Effector memory CD4-positive, alpha-beta T cell (primary cell): ENCODE measurements at regions not wholly inside any gene's neighbourhood (a gene's known extent, or its start where the extent isn't known, plus 50 kb on each side); places are given as distances from the start of the nearest gene placed in this dataset.

Source experiments
- DNase-seq, 3 donors: peaks; one replicate each; pipeline ENCODE4 v3.0.0-alpha.2; 2020
- H3K27ac ChIP-seq: 2 replicates; pipeline ENCODE4 v1.7.0; 2013; ENCODE audit warnings: mild to moderate bottlenecking, low read length, moderate library complexity; ENCODE audit not compliant: insufficient read depth, poor library complexity, severe bottlenecking
- H3K27me3 ChIP-seq: replicated peaks from 2 replicates; pipeline ENCODE4 v1.7.0; 2013; ENCODE audit warnings: mild to moderate bottlenecking, low read length; ENCODE audit not compliant: insufficient read depth, control insufficient read depth, poor library complexity, severe bottlenecking
- H3K36me3 ChIP-seq: 2 replicates; pipeline ENCODE4 v1.7.0; 2013; ENCODE audit warnings: mild to moderate bottlenecking, low read length, moderate library complexity; ENCODE audit not compliant: control insufficient read depth, insufficient read depth
- H3K4me1 ChIP-seq: 2 replicates; pipeline ENCODE4 v1.7.0; 2013; ENCODE audit warnings: low read length, mild to moderate bottlenecking; ENCODE audit not compliant: control insufficient read depth, insufficient read depth, poor library complexity, severe bottlenecking
- H3K4me3 ChIP-seq: 2 replicates; pipeline ENCODE4 v1.7.0; 2013; ENCODE audit warnings: low read length, low read depth, mild to moderate bottlenecking; ENCODE audit not compliant: insufficient read depth, poor library complexity, severe bottlenecking
- H3K9me3 ChIP-seq: 2 replicates; pipeline ENCODE4 v1.7.0; 2013; ENCODE audit warnings: mild to moderate bottlenecking, low read length, moderate library complexity; ENCODE audit not compliant: control insufficient read depth

DNA sequence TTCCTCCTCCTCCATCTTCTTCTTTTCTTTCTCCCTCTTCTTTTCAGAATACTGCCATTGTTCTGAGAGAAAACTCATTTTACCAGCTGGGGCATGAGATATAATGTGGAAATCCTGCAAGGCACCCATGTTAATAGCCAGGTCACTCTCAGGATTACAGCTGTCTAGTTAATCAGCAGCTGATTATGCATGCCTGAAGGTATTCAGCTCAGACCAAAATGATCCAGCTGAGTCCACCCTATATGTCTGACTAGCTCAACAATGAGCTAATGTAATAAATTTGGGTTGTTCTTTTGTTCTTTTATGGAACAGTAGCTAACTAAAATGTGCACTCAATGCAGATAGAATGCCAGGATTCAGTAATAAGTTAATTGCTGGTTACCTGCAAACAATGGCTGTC is 441.4 kb downstream of the KDM5D start:
- no peak overlapping the region for H3K27ac ChIP-seq
- no peaks in the 10 kb centered on the region for H3K36me3 ChIP-seq
- H3K4me3 ChIP-seq, result no peak overlapping the region

DNA sequence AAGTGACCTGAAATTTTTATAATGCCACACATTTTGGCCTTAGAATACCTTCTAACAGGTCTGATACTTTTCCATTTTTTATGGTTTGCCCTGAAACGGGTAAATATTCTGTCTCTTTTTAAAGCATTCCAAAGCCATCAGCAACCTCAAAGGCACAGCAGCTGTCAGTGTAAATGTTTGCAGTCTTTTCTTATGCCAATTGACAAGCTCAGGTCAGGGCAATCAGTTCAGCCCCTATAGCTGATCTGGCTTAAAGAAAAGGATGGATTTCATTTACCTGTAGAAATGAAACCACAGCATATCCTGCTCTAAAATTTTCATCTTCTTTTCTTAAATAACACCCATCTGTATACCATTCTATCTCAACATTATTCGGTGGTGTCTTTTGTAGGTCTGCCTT is 453.6 kb downstream of the KDM5D start:
- Histone ChIP-seq H3K4me1 (no peaks in the 10 kb centered on the region), H3K27me3 (no peaks in the 10 kb centered on the region), H3K36me3 (no peaks in the 10 kb centered on the region), H3K27ac (no peak overlapping the region), H3K9me3 (no peaks in the 10 kb centered on the region), H3K4me3 (no peak overlapping the region)
- no peak for DNase-seq

More for the DNA sequence above, 441.4 kb downstream of the KDM5D start:
- no peaks in the 10 kb centered on the region for H3K4me1 ChIP-seq
- no peaks in the 10 kb centered on the region for H3K9me3 ChIP-seq
- DNase-seq, result no peak
- no peaks in the 10 kb centered on the region for H3K27me3 ChIP-seq

DNA sequence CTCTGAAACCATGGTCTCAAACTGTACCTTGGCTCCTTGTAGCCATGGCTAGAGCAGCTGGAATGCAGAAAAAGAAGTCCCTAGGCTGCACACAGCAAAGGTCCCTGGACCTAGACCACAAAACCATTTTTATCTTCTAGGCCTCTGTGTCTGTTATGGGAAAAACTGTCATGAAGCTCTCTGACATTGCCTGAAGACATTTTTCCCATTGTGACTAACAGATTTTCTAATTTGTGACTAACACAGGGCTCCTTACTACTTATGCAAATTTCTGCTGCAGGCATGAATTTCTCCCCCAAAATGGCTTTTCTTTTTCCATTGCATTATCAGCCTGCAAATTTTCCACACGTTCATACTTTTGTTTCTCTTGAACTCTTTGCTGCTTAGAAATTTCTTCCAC is 470.4 kb downstream of the KDM5D start:
- H3K4me3 ChIP-seq, result no peak overlapping the region
- H3K27me3 ChIP-seq, result no peaks in the 10 kb centered on the region
- no peaks in the 10 kb centered on the region for H3K36me3 ChIP-seq
- H3K27ac ChIP-seq, result no peak overlapping the region
- no peaks in the 10 kb centered on the region for H3K4me1 ChIP-seq
- no peaks in the 10 kb centered on the region for H3K9me3 ChIP-seq
- DNase-seq, result no peak

DNA sequence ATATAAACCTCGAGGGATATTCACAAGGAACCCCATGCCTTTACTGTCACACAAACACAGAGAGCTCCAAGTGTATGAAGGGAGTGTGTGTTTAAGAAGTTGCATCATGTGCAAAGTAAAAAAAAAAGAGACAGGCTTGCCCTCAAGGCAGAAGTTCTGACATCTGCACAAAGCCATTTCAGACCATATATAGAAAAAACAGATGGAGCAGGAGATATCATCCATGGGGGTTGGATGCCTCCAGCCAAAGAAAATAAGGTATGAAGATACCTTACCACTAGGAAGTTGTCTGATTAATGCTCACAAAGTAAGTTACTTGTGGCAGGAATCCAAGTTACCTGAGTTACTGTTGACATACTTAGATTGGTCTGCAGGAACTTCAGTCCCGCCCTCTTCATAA is 476.2 kb downstream of the KDM5D start:
- Histone ChIP-seq H3K36me3 (no peaks in the 10 kb centered on the region), H3K4me1 (no peaks in the 10 kb centered on the region), H3K27me3 (no peaks in the 10 kb centered on the region), H3K27ac (no peak overlapping the region), H3K9me3 (no peaks in the 10 kb centered on the region), H3K4me3 (no peak overlapping the region)
- DNase-seq, result no peak

DNA sequence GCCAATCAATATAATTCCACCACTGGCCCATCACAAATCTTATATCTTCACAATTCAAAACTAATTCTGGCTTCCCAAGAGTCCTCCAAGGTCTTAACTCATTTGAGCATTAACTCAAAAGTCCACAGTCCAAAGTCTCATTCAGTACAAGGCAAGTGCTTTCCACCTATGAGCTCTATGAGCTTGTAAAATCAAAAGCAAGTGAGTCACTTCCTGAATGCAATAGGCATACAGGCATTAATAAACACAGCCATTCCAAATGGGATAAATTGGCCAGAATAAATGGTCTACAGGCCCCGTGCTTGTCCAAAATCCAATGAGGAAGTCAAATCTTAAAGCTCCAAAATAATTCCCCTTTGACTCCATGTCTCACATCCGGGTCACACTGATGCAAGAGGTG is 479.1 kb downstream of the KDM5D start:
- DNase-seq, result no peak
- H3K27me3 ChIP-seq, result no peaks in the 10 kb centered on the region
- H3K36me3 ChIP-seq, result no peaks in the 10 kb centered on the region
- no peaks in the 10 kb centered on the region for H3K4me1 ChIP-seq
- no peaks in the 10 kb centered on the region for H3K9me3 ChIP-seq
- no peak overlapping the region for H3K27ac ChIP-seq
- no peak overlapping the region for H3K4me3 ChIP-seq

DNA sequence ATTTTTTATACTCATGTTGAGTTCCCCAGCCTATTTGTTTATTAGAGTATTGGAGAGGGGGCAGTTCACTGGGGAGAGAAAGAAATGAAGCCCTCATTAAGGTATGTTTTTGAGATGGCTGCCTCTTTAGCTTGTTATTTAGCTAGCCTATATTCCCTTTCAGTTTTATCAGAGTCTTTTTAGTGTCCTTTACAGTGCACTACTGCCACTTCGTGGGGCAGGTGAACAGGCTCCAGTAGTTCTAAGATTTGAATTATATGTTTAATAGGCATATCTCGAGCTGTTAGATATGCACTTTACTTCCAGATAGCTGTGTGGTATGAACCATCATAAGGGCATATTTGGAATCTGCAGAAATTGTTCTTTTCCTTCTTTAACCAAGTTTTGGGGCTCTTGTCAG is 482.2 kb downstream of the KDM5D start:
- no peak overlapping the region for H3K27ac ChIP-seq
- H3K36me3 ChIP-seq, result no peaks in the 10 kb centered on the region
- no peaks in the 10 kb centered on the region for H3K27me3 ChIP-seq
- H3K4me1 ChIP-seq, result no peaks in the 10 kb centered on the region
- DNase-seq, result no peak
- no peaks in the 10 kb centered on the region for H3K9me3 ChIP-seq
- H3K4me3 ChIP-seq, result no peak overlapping the region

DNA sequence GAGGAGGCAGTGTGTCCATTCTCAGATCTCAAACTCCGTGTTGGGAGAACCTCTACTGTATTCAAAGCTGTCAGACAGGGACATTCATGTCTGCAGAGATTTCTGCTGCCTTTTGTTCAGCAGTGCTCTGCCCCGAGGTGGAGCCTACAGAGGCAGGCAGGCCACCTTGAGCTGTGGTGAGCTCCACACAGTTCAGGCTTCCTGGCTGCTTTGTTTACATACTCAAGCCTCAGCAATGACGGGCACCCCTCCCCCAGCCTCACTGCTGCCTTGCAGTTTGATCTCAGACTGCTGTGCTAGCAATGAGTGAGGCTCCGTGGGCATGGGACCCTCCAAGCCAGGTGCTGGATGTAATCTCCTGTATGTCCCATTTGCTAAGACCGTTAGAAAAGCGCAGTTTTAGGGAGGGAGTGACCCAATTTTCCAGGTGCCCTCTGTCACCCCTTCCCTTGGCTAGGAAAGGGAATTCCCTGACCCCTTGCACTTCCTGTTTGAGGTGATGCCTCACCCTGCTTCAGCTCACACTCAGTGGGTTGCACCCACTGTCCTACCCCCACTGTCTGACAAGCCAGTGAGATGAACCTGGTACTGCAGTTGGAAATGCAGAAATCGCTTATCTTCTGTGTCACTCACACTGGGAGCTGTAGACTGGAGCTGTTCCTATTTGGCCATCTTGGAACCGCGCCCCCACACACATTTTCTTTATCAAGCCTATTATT is 458.9 kb upstream of the HSFY2 start:
- Histone ChIP-seq H3K27me3 (no peaks in the 10 kb centered on the region), H3K4me3 (no peak overlapping the region), H3K4me1 (no peaks in the 10 kb centered on the region), H3K36me3 (no peaks in the 10 kb centered on the region), H3K27ac (no peak overlapping the region), H3K9me3 (no peaks in the 10 kb centered on the region)
- DNase-seq, result peak in 2 of 3 donors; percentile 0 to 2

DNA sequence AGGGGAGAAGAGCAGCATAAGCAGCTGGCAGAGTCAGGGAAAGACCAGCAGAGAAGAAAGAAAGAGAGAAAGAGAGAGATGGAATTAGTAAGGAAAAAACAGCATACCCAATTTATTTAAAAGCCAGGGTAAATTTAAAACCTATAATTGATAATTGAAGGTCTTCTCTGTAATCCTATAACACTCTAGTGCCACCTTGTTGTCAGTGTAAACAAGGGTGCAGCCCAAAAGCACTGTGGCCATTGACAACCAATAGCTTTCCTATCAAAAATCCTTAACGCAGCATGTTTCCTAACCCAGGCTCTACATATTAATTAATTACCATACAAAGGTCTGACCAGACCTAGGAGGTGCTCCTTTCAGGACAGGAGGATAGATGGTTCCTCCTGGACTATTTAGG is 447.2 kb upstream of the HSFY2 start:
- DNase-seq, result no peak
- Histone ChIP-seq H3K27ac (no peak overlapping the region), H3K9me3 (no peaks in the 10 kb centered on the region), H3K4me3 (no peak overlapping the region), H3K27me3 (no peaks in the 10 kb centered on the region), H3K4me1 (no peaks in the 10 kb centered on the region), H3K36me3 (no peaks in the 10 kb centered on the region)

DNA sequence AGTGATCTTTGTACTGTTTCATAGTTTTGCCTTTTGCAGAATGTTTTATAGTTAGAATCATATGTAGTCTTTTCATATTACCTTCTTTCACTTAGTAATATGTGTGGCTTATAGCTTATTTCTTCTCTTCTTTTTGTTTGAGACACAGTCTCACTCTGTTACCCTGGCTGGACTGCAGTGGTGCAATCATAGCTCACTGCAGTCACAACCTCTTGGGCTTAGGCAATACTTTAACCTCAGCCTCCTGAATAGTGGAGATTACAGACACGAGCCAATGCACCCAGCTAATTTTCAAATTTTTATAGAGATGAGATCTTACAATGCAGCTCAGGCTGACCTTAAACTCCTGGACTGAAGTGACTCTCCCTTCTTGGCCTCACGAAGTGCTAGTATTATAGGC is 435.4 kb upstream of the HSFY2 start:
- H3K4me3 ChIP-seq, result no peak overlapping the region
- H3K4me1 ChIP-seq, result no peaks in the 10 kb centered on the region
- H3K9me3 ChIP-seq, result no peaks in the 10 kb centered on the region
- no peaks in the 10 kb centered on the region for H3K36me3 ChIP-seq
- H3K27me3 ChIP-seq, result no peaks in the 10 kb centered on the region
- H3K27ac ChIP-seq, result no peak overlapping the region
- no peak for DNase-seq

DNA sequence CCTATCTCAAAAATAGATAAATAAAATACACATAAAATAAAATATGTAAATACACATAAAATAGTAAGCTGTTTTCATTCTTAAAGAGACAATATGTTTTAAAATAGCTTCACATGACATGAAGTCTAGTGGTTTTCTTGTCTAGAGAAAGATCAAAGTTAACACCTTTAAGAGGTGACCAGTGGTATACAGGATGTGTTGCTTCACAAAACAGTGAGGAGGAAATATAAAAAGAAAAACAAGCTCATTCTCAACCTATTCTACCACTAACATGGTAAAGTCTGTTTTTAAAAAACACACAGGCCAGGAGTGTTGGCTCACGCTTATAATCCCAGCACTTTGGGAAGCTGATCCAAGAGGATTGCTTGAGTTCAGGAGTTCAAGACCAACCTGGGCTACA is 433.5 kb upstream of the HSFY2 start:
- Histone ChIP-seq H3K36me3 (no peaks in the 10 kb centered on the region), H3K27ac (no peak overlapping the region), H3K4me3 (no peak overlapping the region), H3K9me3 (no peaks in the 10 kb centered on the region), H3K4me1 (no peaks in the 10 kb centered on the region), H3K27me3 (no peaks in the 10 kb centered on the region)
- DNase-seq, result no peak
